Ishikawa (cell line): ENCODE measurements at regions not wholly inside any gene's neighbourhood (a gene's known extent, or its start where the extent isn't known, plus 50 kb on each side); places are given as distances from the start of the nearest gene placed in this dataset.

ENCODE experiments used
- RAD21 ChIP-seq: IDR thresholded peaks from 2 replicates; pipeline ENCODE4 v1.6.1; 2012; ENCODE audit warnings: low read depth
- TAF1 ChIP-seq: IDR thresholded peaks from 2 replicates; pipeline ENCODE4 v1.6.1; 2012; ENCODE audit warnings: low read depth, mild to moderate bottlenecking
- TCF12 ChIP-seq: IDR thresholded peaks from 2 replicates; pipeline ENCODE4 v1.6.1; 2012; ENCODE audit warnings: low read depth

GRCh38 chr14:41541333-41541732 is 65.3 kb upstream of the LRFN5 start:
- TF ChIP-seq TAF1 (no peak), TCF12 (no peak), RAD21 (no peak)
